GM23248 (cell line): ENCODE measurements at regions not wholly inside any gene's neighbourhood (a gene's known extent, or its start where the extent isn't known, plus 50 kb on each side); places are given as distances from the start of the nearest gene placed in this dataset.
A peak's percentile ranks its signal among the peaks of the same experiment; 100 is the strongest.

Experiments
- DNase-seq: peaks from one replicate; pipeline ENCODE4 v3.0.0-alpha.2; 2015
- H2AFZ ChIP-seq: fragments of 200-600 bp; sonication (generic); 2 replicates; pipeline ENCODE4 v1.6.1; 2016; ENCODE audit warnings: antibody characterized with exemption
- H3F3A ChIP-seq: fragments of 200-600 bp; sonication (generic); 2 replicates; pipeline ENCODE4 v1.6.1; 2016; ENCODE audit warnings: mild to moderate bottlenecking, antibody characterized with exemption, mixed run types; ENCODE audit not compliant: insufficient read depth
- H3K27ac ChIP-seq: fragments of 200-600 bp; sonication (generic); 2 replicates; pipeline ENCODE4 v1.5.1; 2016; ENCODE audit warnings: mild to moderate bottlenecking
- H3K27me3 ChIP-seq: fragments of 200-600 bp; sonication (generic); replicated peaks from 2 replicates; pipeline ENCODE4 v1.6.1; 2016; ENCODE audit warnings: mild to moderate bottlenecking; ENCODE audit not compliant: insufficient read depth
- H3K36me3 ChIP-seq: fragments of 200-600 bp; sonication (generic); 2 replicates; pipeline ENCODE4 v1.6.1; 2016; ENCODE audit warnings: low read depth, mild to moderate bottlenecking
- H3K4me1 ChIP-seq: fragments of 200-600 bp; sonication (generic); 2 replicates; pipeline ENCODE4 v1.6.1; 2016; ENCODE audit warnings: mild to moderate bottlenecking; ENCODE audit not compliant: insufficient read depth
- H3K4me2 ChIP-seq: fragments of 200-600 bp; sonication (generic); one replicate; pipeline ENCODE4 v1.6.1; 2016; ENCODE audit warnings: mild to moderate bottlenecking; ENCODE audit not compliant: unreplicated experiment
- H3K4me3 ChIP-seq: fragments of 200-600 bp; sonication (generic); 2 replicates; pipeline ENCODE4 v1.5.1; 2016; ENCODE audit warnings: mild to moderate bottlenecking
- H3K79me2 ChIP-seq: fragments of 200-600 bp; sonication (generic); 2 replicates; pipeline ENCODE4 v1.6.1; 2016; ENCODE audit warnings: mild to moderate bottlenecking; ENCODE audit not compliant: insufficient read depth
- H3K9ac ChIP-seq: fragments of 200-600 bp; sonication (generic); 2 replicates; pipeline ENCODE4 v1.6.1; 2016; ENCODE audit warnings: mild to moderate bottlenecking
- H3K9me2 ChIP-seq: fragments of 200-600 bp; sonication (generic); 2 replicates; pipeline ENCODE4 v1.6.1; 2016; ENCODE audit warnings: mixed run types, mild to moderate bottlenecking, moderate library complexity; ENCODE audit not compliant: insufficient read depth
- H3K9me3 ChIP-seq: fragments of 200-600 bp; sonication (generic); one replicate; pipeline ENCODE4 v1.6.1; 2017; ENCODE audit warnings: low read depth
- H4K20me1 ChIP-seq: fragments of 200-600 bp; sonication (generic); 2 replicates; pipeline ENCODE4 v1.6.0; 2016; ENCODE audit not compliant: insufficient read depth
- EZH2 ChIP-seq: fragments of 200-600 bp; sonication (generic); IDR thresholded peaks from 2 replicates; pipeline ENCODE4 v1.6.1; 2018; ENCODE audit warnings: antibody characterized with exemption, mild to moderate bottlenecking; ENCODE audit not compliant: insufficient read depth, poor library complexity, severe bottlenecking
- EZH2phosphoT487 ChIP-seq: fragments of 200-600 bp; sonication (generic); IDR thresholded peaks from 2 replicates; pipeline ENCODE4 v1.6.1; 2018; ENCODE audit warnings: antibody characterized with exemption, moderate library complexity, mild to moderate bottlenecking, low read depth; ENCODE audit not compliant: insufficient read depth
- WGBS, 2 experiments: methylation state at CpG; one replicate each; pipeline ENCODE4 v1.1.6; 2015 to 2017; ENCODE audit warnings: low lambda C conversion rate in 2 of 2, low coverage in 1 of 2; ENCODE audit errors: missing lambda C conversion rate in 2 of 2; 5-methylcytosine and 5-hydroxymethylcytosine counted together
- in situ Hi-C: fragments of 300-500 bp; cut with MboI; formaldehyde crosslinking; loops from 2 replicates; pipeline ENCODE4 v1.15.0; 2020

GRCh38 chr3:154029926-154030325 lies 91.3 kb upstream of the ARHGEF26 start:
- Histone ChIP-seq H3K36me3 (no peaks in the 10 kb centered on the region), H3K27ac (no peak overlapping the region), H2AFZ (no peak overlapping the region), H3F3A (no peaks in the 10 kb centered on the region), H4K20me1 (no peaks in the 10 kb centered on the region), H3K79me2 (no peaks in the 10 kb centered on the region), H3K4me3 (no peak overlapping the region), H3K27me3 (no peaks in the 10 kb centered on the region), H3K9ac (no peak overlapping the region), H3K4me2 (no peak overlapping the region), H3K9me3 (no peaks in the 10 kb centered on the region), H3K9me2 (no peaks in the 10 kb centered on the region), H3K4me1 (no peaks in the 10 kb centered on the region)
- no peak for DNase-seq
- 61 to 72% methylated on average over 4 of the region's 4 CpGs for WGBS, 2 experiments
- in situ Hi-C loops, result no loop called here
- TF ChIP-seq EZH2 (no peak), EZH2phosphoT487 (no peak)

DNA sequence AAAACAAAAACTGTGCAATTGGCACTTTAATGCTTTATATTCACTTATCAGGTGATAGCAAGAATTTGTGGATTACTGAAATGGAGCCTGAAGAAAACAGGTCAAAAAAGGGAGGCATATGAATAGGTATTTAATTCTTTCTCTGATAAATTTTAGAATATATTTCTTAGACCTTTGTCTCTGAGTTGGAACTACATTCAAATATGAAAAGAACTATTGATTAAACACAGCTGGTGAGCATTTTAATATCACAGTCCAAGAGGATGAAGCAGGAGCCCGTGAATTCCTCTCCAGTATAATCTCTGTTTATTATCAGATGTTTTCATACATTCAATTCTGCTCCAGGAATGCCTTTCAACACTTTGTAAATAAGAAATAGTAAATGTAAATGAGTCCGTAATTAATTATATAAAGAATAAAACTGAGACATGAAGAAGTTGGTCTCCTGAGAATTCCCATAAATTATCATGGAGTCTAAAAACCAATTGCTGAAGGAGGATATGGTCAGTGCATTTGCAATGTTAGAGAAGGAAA lies 86.3 kb upstream of the ARHGEF26 start:
- Histone ChIP-seq H3K9me3 (no peaks in the 10 kb centered on the region), H4K20me1 (no peaks in the 10 kb centered on the region), H3F3A (no peaks in the 10 kb centered on the region), H3K27ac (no peak overlapping the region), H3K27me3 (no peaks in the 10 kb centered on the region), H3K9me2 (no peaks in the 10 kb centered on the region), H3K4me3 (no peak overlapping the region), H3K79me2 (no peaks in the 10 kb centered on the region), H3K4me1 (no peaks in the 10 kb centered on the region), H3K9ac (no peak overlapping the region), H3K36me3 (no peaks in the 10 kb centered on the region), H2AFZ (no peak overlapping the region), H3K4me2 (no peak overlapping the region)
- WGBS, 2 experiments, result 9 to 23% methylated on average over 2 of the region's 2 CpGs
- in situ Hi-C loops, result no loop called here
- DNase-seq, result no peak
- TF ChIP-seq EZH2 (no peak), EZH2phosphoT487 (no peak)

- no peaks in the 10 kb centered on the region for H3K27me3 ChIP-seq
- no peak overlapping the region for H2AFZ ChIP-seq
- in situ Hi-C loops, result no loop called here
- no peaks in the 10 kb centered on the region for H3F3A ChIP-seq
- no peaks in the 10 kb centered on the region for H3K9me2 ChIP-seq
- peak; percentile 46 for DNase-seq
- no peak overlapping the region for H3K4me2 ChIP-seq
- H3K9ac ChIP-seq, result no peak overlapping the region
- no peaks in the 10 kb centered on the region for H3K36me3 ChIP-seq
- H3K4me3 ChIP-seq, result no peak overlapping the region
- TF ChIP-seq EZH2 (no peak), EZH2phosphoT487 (no peak)
- no peak overlapping the region for H3K27ac ChIP-seq
- no peaks in the 10 kb centered on the region for H4K20me1 ChIP-seq
- H3K79me2 ChIP-seq, result no peaks in the 10 kb centered on the region
- H3K4me1 ChIP-seq, result no peaks in the 10 kb centered on the region
- H3K9me3 ChIP-seq, result no peaks in the 10 kb centered on the region
Measured at GRCh38 chr3:154040283-154040682, 80.9 kb upstream of the ARHGEF26 start.

DNA sequence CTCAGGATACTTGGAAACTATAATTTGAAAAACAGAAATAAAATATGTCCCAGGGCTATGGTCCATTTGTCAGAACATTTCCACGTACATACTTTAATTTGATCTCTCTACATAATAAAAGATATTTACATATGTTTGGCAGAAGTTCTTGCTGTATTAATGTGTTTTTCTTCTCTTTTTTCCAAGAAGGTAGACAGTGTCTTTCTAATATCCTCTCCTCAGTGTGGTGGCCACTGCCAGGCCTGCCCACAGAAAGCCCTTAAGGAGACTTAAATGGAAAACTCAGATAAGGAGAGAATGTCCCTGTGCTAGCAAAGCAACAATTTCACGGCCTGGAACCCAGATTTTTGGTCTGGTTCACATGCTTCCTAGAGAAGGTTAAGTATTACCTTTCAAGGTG lies 76.5 kb upstream of the ARHGEF26 start:
- Histone ChIP-seq H3K4me1 (no peaks in the 10 kb centered on the region), H3K27ac (no peak overlapping the region), H3K4me3 (no peak overlapping the region), H3K27me3 (no peaks in the 10 kb centered on the region), H3K4me2 (no peak overlapping the region), H3K9ac (no peak overlapping the region), H3F3A (no peaks in the 10 kb centered on the region), H3K79me2 (no peaks in the 10 kb centered on the region), H3K36me3 (no peaks in the 10 kb centered on the region), H2AFZ (no peak overlapping the region), H3K9me3 (no peaks in the 10 kb centered on the region), H3K9me2 (no peaks in the 10 kb centered on the region), H4K20me1 (no peaks in the 10 kb centered on the region)
- TF ChIP-seq EZH2 (no peak), EZH2phosphoT487 (no peak)
- in situ Hi-C loops, result no loop called here
- DNase-seq, result no peak
- WGBS, 2 experiments, result 78 to 80% methylated on average over 2 of the region's 2 CpGs

- DNase-seq, result peak; percentile 58
- H3K4me3 ChIP-seq, result no peak overlapping the region
- no peaks in the 10 kb centered on the region for H3K9me3 ChIP-seq
- no peaks in the 10 kb centered on the region for H3K9me2 ChIP-seq
- H3K27me3 ChIP-seq, result no peaks in the 10 kb centered on the region
- TF ChIP-seq EZH2phosphoT487, result no peak
- no peak for TF ChIP-seq EZH2
- H3K4me1 ChIP-seq, result peaks cover 20% of the 10 kb centered on the region
- no peak overlapping the region for H2AFZ ChIP-seq
- no peaks in the 10 kb centered on the region for H4K20me1 ChIP-seq
- no peaks in the 10 kb centered on the region for H3K79me2 ChIP-seq
- H3K4me2 ChIP-seq, result peak overlapping the region; percentile 29
- in situ Hi-C loops, result no loop called here
- 0 out of 2 replicates have a peak overlapping the region, but pooled peaks have one; percentile 1 for H3K27ac ChIP-seq
- 0 out of 2 replicates have a peak, but pooled peaks cover 4% of the 10 kb centered on the region for H3F3A ChIP-seq
- no peak overlapping the region for H3K9ac ChIP-seq
- H3K36me3 ChIP-seq, result no peaks in the 10 kb centered on the region
Measured at GRCh38 chr3:154050216-154050615, 71.0 kb upstream of the ARHGEF26 start.
